A549 (cell line): ENCODE measurements at regions not wholly inside any gene's neighbourhood (a gene's known extent, or its start where the extent isn't known, plus 50 kb on each side); places are given as distances from the start of the nearest gene placed in this dataset.

Source experiments
- ATAC-seq, 2 experiments: fragments of 200-7000 bp in 1 of 2; fragments of >200 bp in 1 of 2; cut with Nextera tagmentation in 1 of 2; cut with Tn5 transposase in 1 of 2; 3 replicates each; pipeline versions ENCODE4 v1.8.0 to v1.9.1; 2018 to 2020; ENCODE audit warnings: mild to moderate bottlenecking in 1 of 2, moderate library complexity in 1 of 2
- CTCF ChIA-PET: fragments of 300-600 bp; sonication (Branson Sonifier 250); formaldehyde crosslinking; extraction: SDS; loops from one replicate; lab custom pipeline; 2021; ENCODE audit warnings: antibody characterized with exemption, inconsistent platforms; lab: Yijun Ruan, JAX
- POLR2A ChIA-PET: fragments of 350-600 bp; formaldehyde crosslinking; extraction: SDS; loops from one replicate; lab custom pipeline; 2021; ENCODE audit warnings: antibody characterized with exemption, inconsistent platforms; lab: Yijun Ruan, JAX
- DNase-seq, 2 experiments: peaks; one replicate each; pipeline versions ENCODE4 v3.0.0 to v3.0.0-alpha.2; 2011 to 2016; ENCODE audit warnings: low read depth in 1 of 2, low spot score in 1 of 2
- FAIRE-seq: peaks from 2 replicates; lab custom pipeline; 2011; peaks lifted over from hg19 to GRCh38; lab: Jason Lieb, UNC
- H3K27ac ChIP-seq, 2 experiments: fragments of >200 bp; sonication (Bioruptor Twin); formaldehyde crosslinking; 3 replicates each; pipeline ENCODE4 v1.5.1; 2016 to 2017
- H3K4me1 ChIP-seq: fragments of >200 bp; sonication (Bioruptor Twin); formaldehyde crosslinking; 3 replicates; pipeline ENCODE4 v1.6.1; 2016
- H3K4me2 ChIP-seq: fragments of >200 bp; sonication (Bioruptor Twin); formaldehyde crosslinking; 3 replicates; pipeline ENCODE4 v1.6.1; 2016
- H3K4me3 ChIP-seq: fragments of >200 bp; sonication (Bioruptor Twin); formaldehyde crosslinking; 3 replicates; pipeline ENCODE4 v1.5.1; 2016
- H3K9me3 ChIP-seq: fragments of >200 bp; sonication (Bioruptor Twin); formaldehyde crosslinking; 3 replicates; pipeline ENCODE4 v1.6.1; 2016
- CBX2 ChIP-seq: fragments of 200-600 bp; sonication (generic); IDR thresholded peaks from 2 replicates; pipeline ENCODE4 v1.6.1; 2016; ENCODE audit warnings: low read depth, mild to moderate bottlenecking, borderline replicate concordance
- CEBPB ChIP-seq, 2 experiments: fragments of >200 bp in 1 of 2; sonication (Bioruptor Twin) in 1 of 2; formaldehyde crosslinking in 1 of 2; IDR thresholded peaks; 2 replicates each; pipeline ENCODE4 v1.6.1; 2012 to 2016
- CTCF ChIP-seq: fragments of >200 bp; sonication (Bioruptor Twin); formaldehyde crosslinking; IDR thresholded peaks from 3 replicates; pipeline ENCODE4 v1.5.1; 2016
- E2F6 ChIP-seq: IDR thresholded peaks from 2 replicates; pipeline ENCODE4 v1.6.1; 2012; ENCODE audit warnings: low read depth, borderline replicate concordance
- EHMT2 ChIP-seq: fragments of 200-600 bp; sonication (generic); IDR thresholded peaks from 2 replicates; pipeline ENCODE4 v1.6.1; 2016; ENCODE audit warnings: antibody characterized with exemption, low read depth, mild to moderate bottlenecking, moderate library complexity
- FOSL2 ChIP-seq, 2 experiments: fragments of 450-650 bp in 1 of 2; fragments of >200 bp in 1 of 2; sonication (Bioruptor Twin) in 1 of 2; formaldehyde crosslinking; IDR thresholded peaks; 2 replicates each; pipeline versions ENCODE4 v1.5.0 to v1.6.1; 2016 to 2020; ENCODE audit warnings: mild to moderate bottlenecking in 1 of 2, moderate library complexity in 1 of 2
- FOXS1 ChIP-seq: fragments of 250-450 bp; sonication (Bioruptor Pico); IDR thresholded peaks from 2 replicates; pipeline ENCODE4 v1.5.0; 2020; ENCODE audit warnings: mild to moderate bottlenecking, moderate library complexity
- GATA3 ChIP-seq: IDR thresholded peaks from 2 replicates; pipeline ENCODE4 v1.6.1; 2012; ENCODE audit warnings: borderline replicate concordance
- HEYL ChIP-seq: fragments of 250-450 bp; sonication (Bioruptor Pico); IDR thresholded peaks from 2 replicates; pipeline ENCODE4 v1.8.0; 2021; ENCODE audit warnings: mild to moderate bottlenecking, moderate library complexity
- HOXA7 ChIP-seq: fragments of 250-450 bp; sonication (Bioruptor Pico); IDR thresholded peaks from 2 replicates; pipeline ENCODE4 v1.5.0; 2020; ENCODE audit warnings: mild to moderate bottlenecking, moderate library complexity
- JUNB ChIP-seq: fragments of >200 bp; sonication (Bioruptor Twin); formaldehyde crosslinking; IDR thresholded peaks from 2 replicates; pipeline ENCODE4 v1.6.1; 2016
- KDM1A ChIP-seq: fragments of 200-600 bp; sonication (generic); IDR thresholded peaks from 2 replicates; pipeline ENCODE4 v1.6.1; 2016; ENCODE audit warnings: low read depth, mild to moderate bottlenecking
- MAZ ChIP-seq: fragments of 150-350 bp; IDR thresholded peaks from 2 replicates; pipeline ENCODE4 v1.6.1; 2014; ENCODE audit warnings: antibody characterized with exemption, low read depth, low read length, borderline replicate concordance
- NFE2L2 ChIP-seq: fragments of 150-350 bp; conservative IDR thresholded peaks from 2 replicates; pipeline ENCODE4 v1.6.1; 2014; ENCODE audit warnings: low read length
- NR3C1 ChIP-seq: fragments of >200 bp; sonication (Bioruptor Twin); formaldehyde crosslinking; IDR thresholded peaks from 3 replicates; pipeline ENCODE4 v1.6.1; 2017
- POLR2A ChIP-seq: IDR thresholded peaks from 2 replicates; pipeline ENCODE4 v1.6.1; 2012; ENCODE audit warnings: mild to moderate bottlenecking, low read length
- POLR2AphosphoS2 ChIP-seq: conservative IDR thresholded peaks from 2 replicates; pipeline ENCODE4 v1.6.1; 2012; ENCODE audit warnings: low read length, improper control_type of control experiment, inconsistent platforms
- RARB ChIP-seq: fragments of 250-450 bp; sonication (Bioruptor Pico); IDR thresholded peaks from 2 replicates; pipeline ENCODE4 v1.8.0; 2021; ENCODE audit warnings: mild to moderate bottlenecking, moderate library complexity
- RCOR1 ChIP-seq: fragments of 150-350 bp; IDR thresholded peaks from 2 replicates; pipeline ENCODE4 v1.6.1; 2014; ENCODE audit warnings: antibody characterized with exemption, low read length, low read depth
- SMC3 ChIP-seq: fragments of >200 bp; sonication (Bioruptor Twin); formaldehyde crosslinking; IDR thresholded peaks from 3 replicates; pipeline ENCODE4 v1.6.1; 2018; ENCODE audit warnings: inconsistent platforms
- TFCP2L1 ChIP-seq: fragments of 250-450 bp; sonication (Bioruptor Pico); IDR thresholded peaks from 2 replicates; pipeline ENCODE4 v1.5.0; 2021; ENCODE audit warnings: mild to moderate bottlenecking
- ZC3H11A ChIP-seq: fragments of 450-650 bp; IDR thresholded peaks from 2 replicates; pipeline ENCODE4 v1.6.1; 2014; ENCODE audit warnings: antibody characterized with exemption, mild to moderate bottlenecking
- ZNF302 ChIP-seq: fragments of 250-450 bp; sonication (Bioruptor Pico); IDR thresholded peaks from 2 replicates; pipeline ENCODE4 v1.9.0; 2021; ENCODE audit warnings: inconsistent platforms, mild to moderate bottlenecking, moderate library complexity
- WGBS: methylation state at CpG from one replicate; pipeline ENCODE4 v1.1.6; 2017; ENCODE audit errors: missing lambda C conversion rate; 5-methylcytosine and 5-hydroxymethylcytosine counted together
- TF ChIP-seq, protein P1 (sequence below): fragments of 250-450 bp; sonication (Bioruptor Pico); IDR thresholded peaks from 2 replicates; pipeline ENCODE4 v1.5.0; 2020; ENCODE audit warnings: low read depth, mild to moderate bottlenecking, moderate library complexity
- TF ChIP-seq, protein P2 (sequence below): fragments of >200 bp; sonication (Bioruptor Twin); formaldehyde crosslinking; IDR thresholded peaks from 3 replicates; pipeline ENCODE4 v1.6.1; 2016

GRCh38 chr21:41573902-41574690 lies 66.1 kb upstream of the TMPRSS2 start:
- Histone ChIP-seq H3K27ac (no peak overlapping the region), H3K4me2 (no peak overlapping the region), H3K4me3 (no peak overlapping the region), H3K4me1 (no peaks in the 10 kb centered on the region), H3K9me3 (peaks cover 14% of the 10 kb centered on the region; the same call in 2 of the 3 replicates)
- DNase-seq, result no peak
- WGBS, result 21% methylated on average over 5 of the region's 5 CpGs
- ChIA-PET CTCF (no interaction called here), POLR2A (no interaction called here)
- ATAC-seq, result no peak
- no peak for FAIRE-seq
- TF ChIP-seq HOXA7 (CRISPR knock-in tag) (no peak), CTCF (no peak), GATA3 (no peak), MAZ (no peak), TFCP2L1 (CRISPR knock-in tag) (no peak), HEYL (CRISPR knock-in tag) (no peak), FOSL2 (IDR thresholded peaks at IDR 0.05) (no peak), FOSL2 (CRISPR knock-in tag; IDR thresholded peaks at IDR 0.05) (no peak), CEBPB (IDR thresholded peaks at IDR 0.05) (no peak), JUNB (no peak), NR3C1 (no peak), ZC3H11A (no peak), NFE2L2 (no peak), POLR2AphosphoS2 (no peak)

GRCh38 chr21:41571938-41572510 lies 64.1 kb upstream of the TMPRSS2 start:
- Histone ChIP-seq H3K4me3 (no peak overlapping the region), H3K4me1 (no peaks in the 10 kb centered on the region), H3K4me2 (no peak overlapping the region), H3K9me3 (no peaks in the 10 kb centered on the region), H3K27ac (no peak overlapping the region)
- CTCF ChIA-PET, result no interaction called here
- TF ChIP-seq SMC3 (no peak), ZNF302 (CRISPR knock-in tag) (no peak), E2F6 (no peak), RCOR1 (no peak), POLR2A (no peak), EHMT2 (no peak), RARB (CRISPR knock-in tag) (no peak), NFE2L2 (no peak), FOXS1 (CRISPR knock-in tag) (no peak), KDM1A (no peak), CBX2 (no peak)
- TF ChIP-seq, protein P1, sequence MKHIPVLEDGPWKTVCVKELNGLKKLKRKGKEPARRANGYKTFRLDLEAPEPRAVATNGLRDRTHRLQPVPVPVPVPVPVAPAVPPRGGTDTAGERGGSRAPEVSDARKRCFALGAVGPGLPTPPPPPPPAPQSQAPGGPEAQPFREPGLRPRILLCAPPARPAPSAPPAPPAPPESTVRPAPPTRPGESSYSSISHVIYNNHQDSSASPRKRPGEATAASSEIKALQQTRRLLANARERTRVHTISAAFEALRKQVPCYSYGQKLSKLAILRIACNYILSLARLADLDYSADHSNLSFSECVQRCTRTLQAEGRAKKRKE, result no peak
- TF ChIP-seq, protein P2, sequence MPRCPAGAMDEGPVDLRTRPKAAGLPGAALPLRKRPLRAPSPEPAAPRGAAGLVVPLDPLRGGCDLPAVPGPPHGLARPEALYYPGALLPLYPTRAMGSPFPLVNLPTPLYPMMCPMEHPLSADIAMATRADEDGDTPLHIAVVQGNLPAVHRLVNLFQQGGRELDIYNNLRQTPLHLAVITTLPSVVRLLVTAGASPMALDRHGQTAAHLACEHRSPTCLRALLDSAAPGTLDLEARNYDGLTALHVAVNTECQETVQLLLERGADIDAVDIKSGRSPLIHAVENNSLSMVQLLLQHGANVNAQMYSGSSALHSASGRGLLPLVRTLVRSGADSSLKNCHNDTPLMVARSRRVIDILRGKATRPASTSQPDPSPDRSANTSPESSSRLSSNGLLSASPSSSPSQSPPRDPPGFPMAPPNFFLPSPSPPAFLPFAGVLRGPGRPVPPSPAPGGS, result no peak
- no peak for FAIRE-seq
- POLR2A ChIA-PET, result no interaction called here
- no peak for DNase-seq
- no peak for ATAC-seq
